Keratinocyte (primary cell): ENCODE measurements at regions not wholly inside any gene's neighbourhood (a gene's known extent, or its start where the extent isn't known, plus 50 kb on each side); places are given as distances from the start of the nearest gene placed in this dataset.

Experiments
- DNase-seq: peaks from one replicate; pipeline ENCODE4 v3.0.0-alpha.2; 2011; ENCODE audit warnings: low read depth, missing footprints, low spot score
- FAIRE-seq: peaks from 2 replicates; lab custom pipeline; 2011; peaks lifted over from hg19 to GRCh38; lab: Jason Lieb, UNC
- H2AFZ ChIP-seq: 2 replicates; pipeline ENCODE4 v1.6.0; 2012; ENCODE audit warnings: low read length, control low read depth, inconsistent platforms; ENCODE audit not compliant: control insufficient read depth
- H3K27ac ChIP-seq: 2 replicates; pipeline ENCODE4 v1.5.1; 2011; ENCODE audit warnings: low read length; ENCODE audit not compliant: control insufficient read depth, insufficient read depth
- H3K27me3 ChIP-seq: 3 replicates; pipeline ENCODE4 v1.6.0; 2011; ENCODE audit warnings: low read length; ENCODE audit not compliant: control insufficient read depth, insufficient read depth; ENCODE audit errors: extremely low read depth
- H3K36me3 ChIP-seq, 2 experiments: 2 replicates in 1 of 2; 3 replicates in 1 of 2; pipeline ENCODE4 v1.5.1; 2011; ENCODE audit warnings: low read length in 2 of 2, mild to moderate bottlenecking in 1 of 2; ENCODE audit not compliant: control insufficient read depth in 2 of 2, insufficient read depth in 2 of 2; ENCODE audit errors: extremely low read depth in 1 of 2
- H3K4me1 ChIP-seq: 3 replicates; pipeline ENCODE4 v1.5.1; 2011; ENCODE audit warnings: low read length; ENCODE audit not compliant: control insufficient read depth, insufficient read depth; ENCODE audit errors: extremely low read depth
- H3K4me2 ChIP-seq: 3 replicates; pipeline ENCODE4 v1.6.0; 2011; ENCODE audit warnings: low read depth, low read length; ENCODE audit not compliant: control insufficient read depth, insufficient read depth; ENCODE audit errors: extremely low read depth
- H3K4me3 ChIP-seq, 3 experiments: fragments of 200-600 bp in 1 of 3; sonication (generic) in 1 of 3; 2 replicates in 2 of 3; 3 replicates in 1 of 3; pipeline ENCODE4 v1.5.1; 2011 to 2016; ENCODE audit warnings: low read length in 3 of 3, mild to moderate bottlenecking in 3 of 3, control low read depth in 2 of 3, inconsistent platforms in 1 of 3, low read depth in 1 of 3, mixed read lengths in 1 of 3, mixed run types in 1 of 3, moderate library complexity in 1 of 3; ENCODE audit not compliant: control insufficient read depth in 2 of 3, insufficient read depth in 2 of 3; ENCODE audit errors: extremely low read depth in 1 of 3
- H3K79me2 ChIP-seq: 2 replicates; pipeline ENCODE4 v1.6.0; 2012; ENCODE audit warnings: low read length; ENCODE audit not compliant: control insufficient read depth, insufficient read depth
- H3K9ac ChIP-seq: 3 replicates; pipeline ENCODE4 v1.6.0; 2011; ENCODE audit warnings: low read length; ENCODE audit not compliant: control insufficient read depth, insufficient read depth; ENCODE audit errors: extremely low read depth
- H3K9me1 ChIP-seq: 3 replicates; pipeline ENCODE4 v1.6.0; 2011; ENCODE audit warnings: low read length; ENCODE audit not compliant: control insufficient read depth, insufficient read depth; ENCODE audit errors: extremely low read depth
- H3K9me3 ChIP-seq: 2 replicates; pipeline ENCODE4 v1.5.1; 2012; ENCODE audit warnings: low read depth, low read length; ENCODE audit not compliant: control insufficient read depth
- H4K20me1 ChIP-seq: 3 replicates; pipeline ENCODE4 v1.6.0; 2011; ENCODE audit warnings: low read length; ENCODE audit not compliant: control insufficient read depth, insufficient read depth; ENCODE audit errors: extremely low read depth
- EZH2 ChIP-seq: IDR thresholded peaks from one replicate; pipeline ENCODE4 v1.6.1; 2012; ENCODE audit warnings: inconsistent platforms, mild to moderate bottlenecking, low read length, moderate library complexity
- dilution Hi-C: fragments of 300-500 bp; cut with MboI; formaldehyde crosslinking; loops from one replicate; pipeline ENCODE4 v1.7.0; 2020; ENCODE audit warnings: low sequenced_read_pairs; ENCODE audit not compliant: extremely low pct_ligation_motif_present
- TF ChIP-seq, protein P1 (sequence below), 3 experiments: IDR thresholded peaks in 1 of 3; conservative IDR thresholded peaks in 1 of 3; optimal IDR thresholded peaks in 1 of 3; 2 replicates in 2 of 3; 3 replicates in 1 of 3; pipeline versions ENCODE3 to v1.5.1; 2011; ENCODE audit warnings: low read length in 3 of 3, mild to moderate bottlenecking in 3 of 3, moderate library complexity in 2 of 3, control low read depth in 1 of 3, inconsistent platforms in 1 of 3; ENCODE audit not compliant: insufficient read depth in 2 of 3; ENCODE audit errors: extremely low read depth in 1 of 3

DNA sequence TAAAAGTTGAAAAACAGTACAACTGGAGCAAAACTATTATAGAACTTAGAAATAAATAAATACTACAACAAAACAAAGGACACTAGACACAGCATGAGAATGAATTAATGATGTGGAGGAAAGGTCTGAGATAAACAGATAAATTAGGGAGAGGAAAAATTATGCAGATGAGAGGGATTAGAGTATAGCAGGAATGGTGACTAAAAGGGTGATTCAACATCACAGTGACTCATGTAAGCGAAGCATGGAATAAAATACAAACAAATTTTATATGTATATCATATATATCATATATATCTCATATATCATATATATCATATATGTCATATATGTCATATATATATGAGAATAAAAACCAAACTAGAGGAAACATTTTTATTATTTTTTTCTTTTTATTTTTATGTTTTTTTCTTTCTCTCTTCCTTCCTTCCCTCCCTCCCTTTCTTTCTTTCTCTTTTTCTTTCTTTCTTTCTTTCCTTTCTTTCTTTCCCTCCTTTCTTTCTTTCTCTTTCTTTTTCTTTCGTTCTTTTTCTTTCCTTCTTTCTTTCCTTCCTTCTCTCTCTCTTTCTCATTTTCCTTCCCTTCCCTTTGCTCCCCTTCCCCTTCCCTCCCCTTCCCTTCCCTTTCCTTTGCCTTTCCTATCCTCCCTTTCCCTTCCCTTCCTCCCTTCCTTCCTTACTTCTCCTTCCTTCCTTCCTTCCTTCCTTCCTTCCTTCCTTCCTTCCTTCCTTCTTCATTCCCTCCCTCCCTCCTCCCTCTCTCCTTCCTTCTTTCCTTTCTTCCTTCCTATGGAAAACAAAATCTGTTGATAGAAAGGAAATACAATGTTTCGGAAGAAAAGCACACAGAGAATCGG lies 1014.6 kb downstream of the GRIK2 start:
- Histone ChIP-seq H3K4me2 (no peak overlapping the region), H3K27me3 (no peaks in the 10 kb centered on the region), H3K9me3 (no peaks in the 10 kb centered on the region), H3K4me3 (no peak overlapping the region), H3K36me3 (no peaks in the 10 kb centered on the region), H3K4me1 (no peaks in the 10 kb centered on the region), H3K79me2 (no peaks in the 10 kb centered on the region), H3K9ac (no peak overlapping the region), H3K27ac (no peak overlapping the region), H2AFZ (no peak overlapping the region), H3K9me1 (no peaks in the 10 kb centered on the region), H4K20me1 (no peaks in the 10 kb centered on the region)
- dilution Hi-C loops, result no loop called here
- FAIRE-seq (no peak), DNase-seq (no peak)
- no peak for TF ChIP-seq EZH2
- TF ChIP-seq, protein P1, sequence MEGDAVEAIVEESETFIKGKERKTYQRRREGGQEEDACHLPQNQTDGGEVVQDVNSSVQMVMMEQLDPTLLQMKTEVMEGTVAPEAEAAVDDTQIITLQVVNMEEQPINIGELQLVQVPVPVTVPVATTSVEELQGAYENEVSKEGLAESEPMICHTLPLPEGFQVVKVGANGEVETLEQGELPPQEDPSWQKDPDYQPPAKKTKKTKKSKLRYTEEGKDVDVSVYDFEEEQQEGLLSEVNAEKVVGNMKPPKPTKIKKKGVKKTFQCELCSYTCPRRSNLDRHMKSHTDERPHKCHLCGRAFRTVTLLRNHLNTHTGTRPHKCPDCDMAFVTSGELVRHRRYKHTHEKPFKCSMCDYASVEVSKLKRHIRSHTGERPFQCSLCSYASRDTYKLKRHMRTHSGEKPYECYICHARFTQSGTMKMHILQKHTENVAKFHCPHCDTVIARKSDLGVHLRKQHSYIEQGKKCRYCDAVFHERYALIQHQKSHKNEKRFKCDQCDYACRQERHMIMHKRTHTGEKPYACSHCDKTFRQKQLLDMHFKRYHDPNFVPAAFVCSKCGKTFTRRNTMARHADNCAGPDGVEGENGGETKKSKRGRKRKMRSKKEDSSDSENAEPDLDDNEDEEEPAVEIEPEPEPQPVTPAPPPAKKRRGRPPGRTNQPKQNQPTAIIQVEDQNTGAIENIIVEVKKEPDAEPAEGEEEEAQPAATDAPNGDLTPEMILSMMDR (optimal IDR thresholded peaks at IDR 0.05 in 1 of 3, IDR thresholded peaks at IDR 0.05 in 1 of 3, conservative IDR thresholded peaks at IDR 0.05 in 1 of 3; ENCODE audit: extremely low read depth in 1 of 3, insufficient read depth in 2 of 3, low read length in 3 of 3), result no peak

DNA sequence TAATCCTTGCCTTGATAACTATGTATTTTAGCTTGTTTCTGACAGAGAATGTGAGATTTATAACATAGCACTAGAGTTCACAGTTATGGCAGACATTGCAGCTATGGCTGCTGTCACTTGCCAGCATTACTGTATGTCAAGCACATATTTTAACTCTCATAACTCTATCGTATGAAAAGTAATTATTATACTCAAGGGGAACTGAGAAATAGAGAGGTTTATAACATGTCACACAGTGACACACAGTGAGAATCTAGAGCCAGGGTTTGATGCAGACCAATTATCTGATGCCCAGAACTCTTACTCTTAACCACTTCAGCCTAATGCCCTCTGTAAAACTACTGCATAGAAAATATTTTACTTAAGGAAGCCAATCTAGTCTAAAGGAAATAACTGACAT lies 1012.4 kb downstream of the GRIK2 start:
- no peaks in the 10 kb centered on the region for H3K4me1 ChIP-seq
- TF ChIP-seq, protein P1 (optimal IDR thresholded peaks at IDR 0.05 in 1 of 3, IDR thresholded peaks at IDR 0.05 in 1 of 3, conservative IDR thresholded peaks at IDR 0.05 in 1 of 3; ENCODE audit: extremely low read depth in 1 of 3, insufficient read depth in 2 of 3, low read length in 3 of 3), result no peak
- TF ChIP-seq EZH2, result no peak
- no peaks in the 10 kb centered on the region for H3K9me1 ChIP-seq
- H3K79me2 ChIP-seq, result no peaks in the 10 kb centered on the region
- no peak overlapping the region for H3K4me3 ChIP-seq
- H3K9me3 ChIP-seq, result no peaks in the 10 kb centered on the region
- no peak overlapping the region for H3K4me2 ChIP-seq
- H3K27me3 ChIP-seq, result no peaks in the 10 kb centered on the region
- DNase-seq, result no peak
- no peaks in the 10 kb centered on the region for H4K20me1 ChIP-seq
- H3K27ac ChIP-seq, result no peak overlapping the region
- H3K36me3 ChIP-seq, result no peaks in the 10 kb centered on the region
- dilution Hi-C loops, result no loop called here
- H3K9ac ChIP-seq, result no peak overlapping the region
- FAIRE-seq, result no peak
- no peak overlapping the region for H2AFZ ChIP-seq
